A673 (cell line): ENCODE measurements at regions not wholly inside any gene's neighbourhood (a gene's known extent, or its start where the extent isn't known, plus 50 kb on each side); places are given as distances from the start of the nearest gene placed in this dataset.

ENCODE experiments used
- CTCF ChIP-seq: fragments of 300-800, 200-600 bp; sonication (generic); conservative IDR thresholded peaks from 2 replicates; pipeline ENCODE4 v1.5.1; 2017; ENCODE audit warnings: low read depth, mild to moderate bottlenecking, antibody characterized with exemption, low read length, moderate library complexity, mixed read lengths
- EZH2 ChIP-seq: fragments of 200-600 bp; sonication (generic); IDR thresholded peaks from 2 replicates; pipeline ENCODE4 v1.6.1; 2017; ENCODE audit warnings: borderline replicate concordance, low read depth, mild to moderate bottlenecking, mixed read lengths, antibody characterized with exemption, low read length; ENCODE audit not compliant: poor library complexity, severe bottlenecking

- TF ChIP-seq CTCF (no peak), EZH2 (no peak)
Observed at GRCh38 chr9:107945961-107946360, 456.4 kb upstream of the KLF4 start.
